Esophagus muscularis mucosa (tissue), 3 donors: ENCODE measurements at regions not wholly inside any gene's neighbourhood (a gene's known extent, or its start where the extent isn't known, plus 50 kb on each side); places are given as distances from the start of the nearest gene placed in this dataset.

Source experiments
- POLR2AphosphoS5 ChIP-seq, 2 donors: sonication (generic); formaldehyde crosslinking; IDR thresholded peaks; one replicate each; pipeline ENCODE4 v1.6.1; 2017; ENCODE audit warnings: antibody characterized with exemption in 2 of 2
- TF ChIP-seq, protein P1 (sequence below), 3 experiments: fragments of 200-600 bp in 2 of 3; fragments of 450-650 bp in 1 of 3; sonication (generic) in 2 of 3; IDR thresholded peaks; one replicate each; pipeline ENCODE4 v1.5.1; 2017 to 2019; ENCODE audit warnings: antibody characterized with exemption in 3 of 3, mild to moderate bottlenecking in 2 of 3, moderate library complexity in 1 of 3

DNA sequence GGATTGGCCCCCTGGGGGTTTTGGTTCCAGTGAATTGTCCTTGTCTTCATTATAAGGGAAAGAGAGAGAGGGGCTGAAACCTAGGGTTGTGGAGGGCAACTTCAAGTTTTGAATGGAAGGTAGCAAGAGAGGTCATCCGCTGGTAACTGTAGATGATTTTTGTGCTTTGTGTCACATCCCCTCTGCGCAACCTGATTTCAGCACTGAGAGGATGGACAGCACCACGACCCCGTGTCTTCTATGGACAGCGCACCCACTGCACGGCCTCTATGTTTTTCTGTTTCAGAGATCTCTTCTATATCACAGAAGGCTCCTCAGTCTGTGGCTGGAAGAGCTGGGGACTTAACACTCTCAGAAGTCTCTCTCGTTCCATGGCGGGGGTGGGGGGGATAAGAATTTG is 127.0 kb upstream of the RPH3A start:
- no peak for TF ChIP-seq POLR2AphosphoS5 (IDR thresholded peaks at IDR 0.05)
- TF ChIP-seq, protein P1, sequence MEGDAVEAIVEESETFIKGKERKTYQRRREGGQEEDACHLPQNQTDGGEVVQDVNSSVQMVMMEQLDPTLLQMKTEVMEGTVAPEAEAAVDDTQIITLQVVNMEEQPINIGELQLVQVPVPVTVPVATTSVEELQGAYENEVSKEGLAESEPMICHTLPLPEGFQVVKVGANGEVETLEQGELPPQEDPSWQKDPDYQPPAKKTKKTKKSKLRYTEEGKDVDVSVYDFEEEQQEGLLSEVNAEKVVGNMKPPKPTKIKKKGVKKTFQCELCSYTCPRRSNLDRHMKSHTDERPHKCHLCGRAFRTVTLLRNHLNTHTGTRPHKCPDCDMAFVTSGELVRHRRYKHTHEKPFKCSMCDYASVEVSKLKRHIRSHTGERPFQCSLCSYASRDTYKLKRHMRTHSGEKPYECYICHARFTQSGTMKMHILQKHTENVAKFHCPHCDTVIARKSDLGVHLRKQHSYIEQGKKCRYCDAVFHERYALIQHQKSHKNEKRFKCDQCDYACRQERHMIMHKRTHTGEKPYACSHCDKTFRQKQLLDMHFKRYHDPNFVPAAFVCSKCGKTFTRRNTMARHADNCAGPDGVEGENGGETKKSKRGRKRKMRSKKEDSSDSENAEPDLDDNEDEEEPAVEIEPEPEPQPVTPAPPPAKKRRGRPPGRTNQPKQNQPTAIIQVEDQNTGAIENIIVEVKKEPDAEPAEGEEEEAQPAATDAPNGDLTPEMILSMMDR (IDR thresholded peaks at IDR 0.05), result no peak
